ENCODE measurements at regions not wholly inside any gene's neighbourhood (a gene's known extent, or its start where the extent isn't known, plus 50 kb on each side); places are given as distances from the start of the nearest gene placed in this dataset.

DNA sequence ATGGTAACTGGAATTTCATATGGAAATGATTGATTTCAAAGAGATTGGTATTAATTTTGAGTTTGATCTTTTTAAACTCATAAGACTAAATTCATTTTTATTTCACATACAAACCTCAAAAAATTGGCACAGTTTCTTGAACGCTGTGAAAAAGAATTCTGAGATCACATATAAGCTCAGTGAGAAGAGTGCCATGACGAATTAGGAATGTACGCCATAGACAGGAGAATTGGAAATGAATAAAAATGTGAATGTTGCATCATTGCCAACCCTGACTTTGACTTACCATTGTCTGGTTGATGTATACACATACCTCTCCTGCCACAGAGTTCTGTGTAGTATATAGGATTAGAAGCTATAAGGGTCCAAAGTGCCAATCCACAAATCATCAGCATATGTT lies 290.4 kb upstream of the ZC3H15 start:
- TF ChIP-seq, protein P1, sequence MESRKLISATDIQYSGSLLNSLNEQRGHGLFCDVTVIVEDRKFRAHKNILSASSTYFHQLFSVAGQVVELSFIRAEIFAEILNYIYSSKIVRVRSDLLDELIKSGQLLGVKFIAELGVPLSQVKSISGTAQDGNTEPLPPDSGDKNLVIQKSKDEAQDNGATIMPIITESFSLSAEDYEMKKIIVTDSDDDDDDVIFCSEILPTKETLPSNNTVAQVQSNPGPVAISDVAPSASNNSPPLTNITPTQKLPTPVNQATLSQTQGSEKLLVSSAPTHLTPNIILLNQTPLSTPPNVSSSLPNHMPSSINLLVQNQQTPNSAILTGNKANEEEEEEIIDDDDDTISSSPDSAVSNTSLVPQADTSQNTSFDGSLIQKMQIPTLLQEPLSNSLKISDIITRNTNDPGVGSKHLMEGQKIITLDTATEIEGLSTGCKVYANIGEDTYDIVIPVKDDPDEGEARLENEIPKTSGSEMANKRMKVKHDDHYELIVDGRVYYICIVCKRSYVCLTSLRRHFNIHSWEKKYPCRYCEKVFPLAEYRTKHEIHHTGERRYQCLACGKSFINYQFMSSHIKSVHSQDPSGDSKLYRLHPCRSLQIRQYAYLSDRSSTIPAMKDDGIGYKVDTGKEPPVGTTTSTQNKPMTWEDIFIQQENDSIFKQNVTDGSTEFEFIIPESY (IDR thresholded peaks at IDR 0.05), result no peak
- TF ChIP-seq JUND (IDR thresholded peaks at IDR 0.05) (no peak), EGR1 (IDR thresholded peaks at IDR 0.05; ENCODE audit: low read depth in 2 of 2) (no peak), RAD21 (IDR thresholded peaks at IDR 0.05) (no peak), GABPA (IDR thresholded peaks at IDR 0.05 in 1 of 2, conservative IDR thresholded peaks at IDR 0.05 in 1 of 2) (no peak), FOXA1 (IDR thresholded peaks at IDR 0.05) (no peak), YY1 (IDR thresholded peaks at IDR 0.05) (no peak), HNF4A (conservative IDR thresholded peaks at IDR 0.05) (no peak), SP1 (IDR thresholded peaks at IDR 0.05) (no peak), HNF4G (IDR thresholded peaks at IDR 0.05) (no peak), RXRA (IDR thresholded peaks at IDR 0.05) (no peak), FOXA2 (IDR thresholded peaks at IDR 0.05) (no peak), NR2F2 (IDR thresholded peaks at IDR 0.05) (no peak), TAF1 (conservative IDR thresholded peaks at IDR 0.05) (no peak)
- TF ChIP-seq, protein P2, sequence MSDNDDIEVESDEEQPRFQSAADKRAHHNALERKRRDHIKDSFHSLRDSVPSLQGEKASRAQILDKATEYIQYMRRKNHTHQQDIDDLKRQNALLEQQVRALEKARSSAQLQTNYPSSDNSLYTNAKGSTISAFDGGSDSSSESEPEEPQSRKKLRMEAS (IDR thresholded peaks at IDR 0.05), result no peak
- TF ChIP-seq, protein P3, sequence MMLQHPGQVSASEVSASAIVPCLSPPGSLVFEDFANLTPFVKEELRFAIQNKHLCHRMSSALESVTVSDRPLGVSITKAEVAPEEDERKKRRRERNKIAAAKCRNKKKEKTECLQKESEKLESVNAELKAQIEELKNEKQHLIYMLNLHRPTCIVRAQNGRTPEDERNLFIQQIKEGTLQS (IDR thresholded peaks at IDR 0.05), result no peak
- TF ChIP-seq, protein P4, sequence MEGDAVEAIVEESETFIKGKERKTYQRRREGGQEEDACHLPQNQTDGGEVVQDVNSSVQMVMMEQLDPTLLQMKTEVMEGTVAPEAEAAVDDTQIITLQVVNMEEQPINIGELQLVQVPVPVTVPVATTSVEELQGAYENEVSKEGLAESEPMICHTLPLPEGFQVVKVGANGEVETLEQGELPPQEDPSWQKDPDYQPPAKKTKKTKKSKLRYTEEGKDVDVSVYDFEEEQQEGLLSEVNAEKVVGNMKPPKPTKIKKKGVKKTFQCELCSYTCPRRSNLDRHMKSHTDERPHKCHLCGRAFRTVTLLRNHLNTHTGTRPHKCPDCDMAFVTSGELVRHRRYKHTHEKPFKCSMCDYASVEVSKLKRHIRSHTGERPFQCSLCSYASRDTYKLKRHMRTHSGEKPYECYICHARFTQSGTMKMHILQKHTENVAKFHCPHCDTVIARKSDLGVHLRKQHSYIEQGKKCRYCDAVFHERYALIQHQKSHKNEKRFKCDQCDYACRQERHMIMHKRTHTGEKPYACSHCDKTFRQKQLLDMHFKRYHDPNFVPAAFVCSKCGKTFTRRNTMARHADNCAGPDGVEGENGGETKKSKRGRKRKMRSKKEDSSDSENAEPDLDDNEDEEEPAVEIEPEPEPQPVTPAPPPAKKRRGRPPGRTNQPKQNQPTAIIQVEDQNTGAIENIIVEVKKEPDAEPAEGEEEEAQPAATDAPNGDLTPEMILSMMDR (IDR thresholded peaks at IDR 0.05; ENCODE audit: low read depth, low read length, missing input control), result no peak
- TF ChIP-seq, protein P5, sequence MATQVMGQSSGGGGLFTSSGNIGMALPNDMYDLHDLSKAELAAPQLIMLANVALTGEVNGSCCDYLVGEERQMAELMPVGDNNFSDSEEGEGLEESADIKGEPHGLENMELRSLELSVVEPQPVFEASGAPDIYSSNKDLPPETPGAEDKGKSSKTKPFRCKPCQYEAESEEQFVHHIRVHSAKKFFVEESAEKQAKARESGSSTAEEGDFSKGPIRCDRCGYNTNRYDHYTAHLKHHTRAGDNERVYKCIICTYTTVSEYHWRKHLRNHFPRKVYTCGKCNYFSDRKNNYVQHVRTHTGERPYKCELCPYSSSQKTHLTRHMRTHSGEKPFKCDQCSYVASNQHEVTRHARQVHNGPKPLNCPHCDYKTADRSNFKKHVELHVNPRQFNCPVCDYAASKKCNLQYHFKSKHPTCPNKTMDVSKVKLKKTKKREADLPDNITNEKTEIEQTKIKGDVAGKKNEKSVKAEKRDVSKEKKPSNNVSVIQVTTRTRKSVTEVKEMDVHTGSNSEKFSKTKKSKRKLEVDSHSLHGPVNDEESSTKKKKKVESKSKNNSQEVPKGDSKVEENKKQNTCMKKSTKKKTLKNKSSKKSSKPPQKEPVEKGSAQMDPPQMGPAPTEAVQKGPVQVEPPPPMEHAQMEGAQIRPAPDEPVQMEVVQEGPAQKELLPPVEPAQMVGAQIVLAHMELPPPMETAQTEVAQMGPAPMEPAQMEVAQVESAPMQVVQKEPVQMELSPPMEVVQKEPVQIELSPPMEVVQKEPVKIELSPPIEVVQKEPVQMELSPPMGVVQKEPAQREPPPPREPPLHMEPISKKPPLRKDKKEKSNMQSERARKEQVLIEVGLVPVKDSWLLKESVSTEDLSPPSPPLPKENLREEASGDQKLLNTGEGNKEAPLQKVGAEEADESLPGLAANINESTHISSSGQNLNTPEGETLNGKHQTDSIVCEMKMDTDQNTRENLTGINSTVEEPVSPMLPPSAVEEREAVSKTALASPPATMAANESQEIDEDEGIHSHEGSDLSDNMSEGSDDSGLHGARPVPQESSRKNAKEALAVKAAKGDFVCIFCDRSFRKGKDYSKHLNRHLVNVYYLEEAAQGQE (IDR thresholded peaks at IDR 0.05), result no peak
- Histone ChIP-seq H3K4me3 (ENCODE audit: low read depth in 1 of 3, low read length in 3 of 3) (no peak overlapping the region), H3K27ac (ENCODE audit: low read depth in 1 of 2, low read length in 2 of 2) (no peak overlapping the region), H3K27me3 (ENCODE audit: control insufficient read depth in 4 of 4, insufficient read depth in 4 of 4, low read length in 3 of 4) (no peaks in the 10 kb centered on the region), H3K9ac (ENCODE audit: low read depth in 1 of 2, low read length in 2 of 2) (no peak overlapping the region), H3K9me3 (ENCODE audit: control insufficient read depth in 4 of 4, low read length in 3 of 4) (no peaks in the 10 kb centered on the region), H3K4me1 (ENCODE audit: control insufficient read depth in 4 of 4, insufficient read depth in 4 of 4, low read length in 3 of 4) (peaks cover 0 to 3% (median 0%) of the 10 kb centered on the region in 4 donors), H3K36me3 (ENCODE audit: control insufficient read depth in 4 of 4, insufficient read depth in 3 of 4, low read depth in 1 of 4, low read length in 3 of 4) (no peaks in the 10 kb centered on the region)
- no peak for DNase-seq (ENCODE audit: low spot score)
- WGBS, result 91% methylated on average over 3 of the region's 3 CpGs

Data from liver (tissue), 8 donors.